OCI-LY7 (cell line): ENCODE measurements at regions not wholly inside any gene's neighbourhood (a gene's known extent, or its start where the extent isn't known, plus 50 kb on each side); places are given as distances from the start of the nearest gene placed in this dataset.

Experiments
- BruUV-seq: library from RNA; stranded (reverse); fragments of 400-500 nt; replicated peaks from 2 replicates; lab custom pipeline; 2021; lab: Mats Ljungman, UMichigan
- CTCF ChIA-PET: fragments of 300-600 bp; sonication (Branson Sonifier 250); formaldehyde crosslinking; loops from one replicate; lab custom pipeline; 2022; ENCODE audit warnings: antibody characterized with exemption; ENCODE audit not compliant: unreplicated experiment; lab: Charles Lee
- POLR2A ChIA-PET: fragments of 300-600 bp; sonication (Branson Sonifier 250); formaldehyde crosslinking; loops from one replicate; lab custom pipeline; 2022; ENCODE audit warnings: antibody characterized with exemption; lab: Charles Lee
- DNase-seq: peaks from one replicate; pipeline ENCODE4 v3.0.0-alpha.2; 2015; ENCODE audit warnings: low spot score
- H2AFZ ChIP-seq: fragments of 200-600 bp; sonication (generic), shearing (Covaris generic); 2 replicates; pipeline ENCODE4 v1.6.1; 2014; ENCODE audit warnings: mild to moderate bottlenecking, antibody characterized with exemption, low read length, moderate library complexity
- H3K27ac ChIP-seq: fragments of 200-600 bp; sonication (generic); 2 replicates; pipeline ENCODE4 v1.5.1; 2014; ENCODE audit warnings: mixed run types, low read depth, mild to moderate bottlenecking, moderate library complexity, low read length, inconsistent platforms; ENCODE audit not compliant: poor library complexity, severe bottlenecking
- H3K36me3 ChIP-seq: fragments of 200-600 bp; sonication (generic); 2 replicates; pipeline ENCODE4 v1.6.1; 2014; ENCODE audit warnings: mild to moderate bottlenecking, antibody characterized with exemption, low read length, moderate library complexity, mixed read lengths; ENCODE audit not compliant: insufficient read depth
- H3K4me1 ChIP-seq: fragments of 200-600 bp; sonication (generic); 2 replicates; pipeline ENCODE4 v1.5.1; 2014; ENCODE audit warnings: mild to moderate bottlenecking, low read length; ENCODE audit not compliant: insufficient read depth, poor library complexity, severe bottlenecking
- H3K4me2 ChIP-seq: fragments of 200-600 bp; sonication (generic); 2 replicates; pipeline ENCODE4 v1.6.1; 2014; ENCODE audit warnings: mild to moderate bottlenecking, low read length
- H3K4me3 ChIP-seq: fragments of 200-600 bp; sonication (generic); 2 replicates; pipeline ENCODE4 v1.5.1; 2014; ENCODE audit warnings: mild to moderate bottlenecking, low read depth, low read length; ENCODE audit not compliant: poor library complexity, severe bottlenecking
- H3K79me2 ChIP-seq: fragments of 200-600 bp; sonication (generic); 2 replicates; pipeline ENCODE4 v1.6.1; 2016; ENCODE audit warnings: low read depth, mild to moderate bottlenecking, low read length, moderate library complexity, mixed read lengths; ENCODE audit not compliant: insufficient read depth
- H3K9me2 ChIP-seq: fragments of 200-600 bp; sonication (generic); 2 replicates; pipeline ENCODE4 v1.6.1; 2016; ENCODE audit warnings: mild to moderate bottlenecking, low read length, mixed read lengths; ENCODE audit not compliant: insufficient read depth
- H3K9me3 ChIP-seq: fragments of 200-600 bp; sonication (generic); 2 replicates; pipeline ENCODE4 v1.6.1; 2014; ENCODE audit warnings: mild to moderate bottlenecking, mixed run types, low read length, mixed read lengths
- H4K20me1 ChIP-seq: fragments of 200-600 bp; sonication (generic); 2 replicates; pipeline ENCODE4 v1.6.1; 2014; ENCODE audit warnings: mild to moderate bottlenecking, antibody characterized with exemption, low read length, moderate library complexity, mixed read lengths; ENCODE audit not compliant: insufficient read depth
- CTCF ChIP-seq: fragments of 200-600 bp; sonication (generic); conservative IDR thresholded peaks from 2 replicates; pipeline ENCODE4 v1.5.1; 2014; ENCODE audit warnings: mild to moderate bottlenecking, antibody characterized with exemption, low read length, moderate library complexity, mixed read lengths
- EZH2phosphoT487 ChIP-seq: fragments of 200-600 bp; sonication (generic); IDR thresholded peaks from 2 replicates; pipeline ENCODE4 v1.6.1; 2018; ENCODE audit warnings: low read depth, borderline replicate concordance, mild to moderate bottlenecking, mixed run types, antibody characterized with exemption, low read length, moderate library complexity, mixed read lengths
- intact Hi-C: fragments of 100-400 bp; cut with micrococcal nuclease; formaldehyde crosslinking; loops from one replicate; pipeline ENCODE4 v1.10.0; 2022; ENCODE audit not compliant: unreplicated experiment

GRCh38 chr9:86454701-86455615 is 100.7 kb upstream of the TUT7 start:
- POLR2A ChIA-PET: no interaction called here
- Histone ChIP-seq H4K20me1 (no peaks in the 10 kb centered on the region), H2AFZ (no peak overlapping the region), H3K79me2 (no peaks in the 10 kb centered on the region), H3K36me3 (no peaks in the 10 kb centered on the region), H3K9me2 (no peaks in the 10 kb centered on the region), H3K4me1 (no peaks in the 10 kb centered on the region), H3K27ac (no peak overlapping the region), H3K4me2 (no peak overlapping the region), H3K4me3 (no peak overlapping the region), H3K9me3 (no peaks in the 10 kb centered on the region)
- intact Hi-C loops: no loop called here
- CTCF ChIA-PET: no interaction called here
- TF ChIP-seq CTCF (no peak), EZH2phosphoT487 (no peak)
- no peak for DNase-seq
- BruUV-seq: no TSS peak

GRCh38 chr9:86452201-86452828 is 98.1 kb upstream of the TUT7 start:
- Histone ChIP-seq H3K9me2 (no peaks in the 10 kb centered on the region), H3K36me3 (no peaks in the 10 kb centered on the region), H3K4me1 (no peaks in the 10 kb centered on the region), H3K27ac (no peak overlapping the region), H3K79me2 (no peaks in the 10 kb centered on the region), H3K4me3 (no peak overlapping the region), H3K9me3 (no peaks in the 10 kb centered on the region), H4K20me1 (no peaks in the 10 kb centered on the region), H3K4me2 (no peak overlapping the region), H2AFZ (no peak overlapping the region)
- DNase-seq: no peak
- POLR2A ChIA-PET: interaction anchor here (0.7 kb wide), 1 partner anchor 225 kb away, joined by 3 read pairs; no protein-coding TSS in a partner anchor
- CTCF ChIA-PET: no interaction called here
- TF ChIP-seq CTCF (no peak), EZH2phosphoT487 (no peak)
- BruUV-seq: no TSS peak
- intact Hi-C loops: no loop called here

GRCh38 chr9:86449246-86449645 is 95.0 kb upstream of the TUT7 start:
- ChIA-PET CTCF (no interaction called here), POLR2A (no interaction called here)
- no peak for TF ChIP-seq EZH2phosphoT487
- Histone ChIP-seq H3K4me3 (no peak overlapping the region), H3K9me3 (no peaks in the 10 kb centered on the region), H3K4me1 (no peaks in the 10 kb centered on the region), H4K20me1 (no peaks in the 10 kb centered on the region), H2AFZ (no peak overlapping the region), H3K4me2 (no peak overlapping the region), H3K79me2 (no peaks in the 10 kb centered on the region), H3K27ac (no peak overlapping the region), H3K9me2 (no peaks in the 10 kb centered on the region), H3K36me3 (no peaks in the 10 kb centered on the region)
- BruUV-seq: no TSS peak
- intact Hi-C loops: no loop called here
- no peak for DNase-seq
